ENCODE measurements at regions not wholly inside any gene's neighbourhood (a gene's known extent, or its start where the extent isn't known, plus 50 kb on each side); places are given as distances from the start of the nearest gene placed in this dataset.
A peak's percentile ranks its signal among the peaks of the same experiment; 100 is the strongest.

GRCh38 chr16:80489173-80489572 is 51.6 kb upstream of the DYNLRB2 start:
- no peak for DNase-seq

- no peak for DNase-seq
Measured at GRCh38 chr16:80488167-80488566, 52.6 kb upstream of the DYNLRB2 start.

GRCh38 chr16:80480664-80481063 is 60.1 kb upstream of the DYNLRB2 start:
- DNase-seq: no peak

DNA sequence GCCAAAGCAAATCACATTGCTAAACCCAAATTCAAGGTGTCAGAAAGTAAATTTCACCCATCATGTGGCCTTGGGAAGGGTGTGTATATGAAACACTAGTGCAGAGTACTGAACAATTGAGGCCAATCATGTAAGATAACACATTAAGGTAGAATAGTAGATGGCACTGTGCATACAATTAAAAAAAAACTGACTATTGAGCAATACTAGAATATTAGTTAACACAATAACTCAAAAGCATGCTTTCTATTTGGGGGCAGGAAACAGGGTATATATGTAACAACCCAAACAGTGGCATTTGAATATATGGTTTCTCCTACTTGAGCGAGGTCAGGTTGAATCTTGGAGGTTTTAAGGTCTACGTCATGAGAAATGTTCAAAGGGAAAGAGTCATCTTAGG is 63.0 kb upstream of the DYNLRB2 start:
- DNase-seq: no peak

DNA sequence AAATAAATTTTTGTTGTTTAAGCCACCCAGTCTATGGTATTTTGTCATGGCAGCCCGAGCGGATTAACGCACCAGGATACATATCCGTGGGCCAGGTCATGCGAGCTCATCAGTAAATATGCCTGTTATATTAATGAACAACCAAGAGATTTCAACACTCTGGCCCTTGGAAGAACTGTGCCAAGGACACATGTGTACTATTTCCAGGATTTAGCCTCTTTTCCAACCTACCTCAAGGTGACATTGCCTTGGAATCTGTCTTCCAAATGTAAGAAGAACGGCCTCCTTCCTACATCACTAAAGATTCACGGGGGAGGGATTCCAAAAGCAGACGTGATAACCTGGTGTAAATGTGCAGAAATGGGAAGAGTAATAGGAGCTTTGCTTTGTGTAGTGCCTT is 72.8 kb upstream of the DYNLRB2 start:
- no peak for DNase-seq

DNA sequence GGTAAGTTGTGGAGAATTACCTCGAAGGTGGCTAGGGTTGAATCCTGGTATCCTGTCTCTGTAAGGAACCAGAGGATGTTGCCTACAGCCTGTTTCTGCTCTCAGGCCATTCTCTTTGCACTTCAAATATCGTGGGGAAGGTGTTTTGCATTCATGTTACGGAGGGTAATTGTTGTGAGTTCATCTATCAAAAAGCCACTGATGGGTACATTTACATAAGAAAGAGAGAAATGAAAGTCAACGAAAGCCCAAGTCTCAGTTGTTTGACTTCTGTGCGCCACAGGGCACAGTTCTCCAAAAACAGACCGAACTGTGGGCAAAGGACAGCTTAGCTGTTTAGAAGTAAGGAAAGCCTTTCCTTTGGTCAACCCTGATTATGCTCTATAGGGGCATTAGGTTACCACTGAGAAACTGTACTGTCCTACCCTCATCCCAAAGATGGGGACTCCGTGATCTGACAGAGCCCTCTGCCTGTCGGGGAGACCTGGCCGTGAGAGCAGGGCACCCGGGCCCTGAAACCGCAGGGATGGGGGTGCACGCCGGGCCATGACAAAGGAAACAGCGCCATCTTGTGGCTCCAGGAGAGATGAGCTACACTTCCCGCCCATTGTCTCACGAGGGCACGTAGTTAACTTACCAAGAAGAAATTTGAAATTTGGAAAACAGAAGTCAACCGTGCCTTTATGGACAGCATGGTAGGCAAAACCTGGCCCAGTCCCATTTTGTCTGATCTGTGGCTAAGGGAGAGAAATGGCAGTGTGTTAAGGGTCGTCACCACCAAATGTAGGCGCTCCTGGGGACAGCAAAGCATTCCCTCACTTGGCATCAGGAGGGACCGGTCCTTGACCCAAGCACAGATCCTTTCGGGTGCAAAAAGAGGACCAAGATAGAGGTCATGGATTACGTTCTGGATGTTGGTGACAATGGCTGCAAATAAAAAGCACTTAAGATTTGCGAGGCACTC is 74.5 kb upstream of the DYNLRB2 start:
- peak; percentile 60 for DNase-seq

- DNase-seq: no peak
Measured at GRCh38 chr16:80463751-80464495, 76.9 kb upstream of the DYNLRB2 start.

GRCh38 chr16:80463326-80463725 is 77.5 kb upstream of the DYNLRB2 start:
- no peak for DNase-seq

DNA sequence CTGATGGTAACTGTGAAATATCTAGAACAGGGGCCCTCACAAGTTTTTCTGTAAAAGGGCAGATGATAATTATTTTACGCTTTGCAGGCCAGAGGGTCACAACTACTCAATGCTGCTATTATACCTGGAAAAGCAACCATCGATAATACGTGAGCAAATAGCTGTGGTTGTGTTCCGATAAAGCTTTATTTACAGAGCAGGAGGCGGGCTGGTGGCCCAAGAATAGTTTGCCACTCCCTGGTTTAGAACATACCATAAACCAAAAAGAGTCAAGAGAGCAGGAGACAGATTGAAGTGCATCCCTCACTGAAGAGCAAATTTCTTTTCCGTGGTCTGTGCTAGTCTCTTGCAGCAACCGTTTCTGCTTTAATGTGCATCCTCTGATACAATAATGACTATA is 77.9 kb upstream of the DYNLRB2 start:
- DNase-seq: no peak

- DNase-seq: no peak
Measured at GRCh38 chr16:80460988-80461387, 79.8 kb upstream of the DYNLRB2 start.

- no peak for DNase-seq
Measured at GRCh38 chr16:80459966-80460365, 80.8 kb upstream of the DYNLRB2 start.

GRCh38 chr16:80459331-80459777 is 81.4 kb upstream of the DYNLRB2 start:
- no peak for DNase-seq

DNA sequence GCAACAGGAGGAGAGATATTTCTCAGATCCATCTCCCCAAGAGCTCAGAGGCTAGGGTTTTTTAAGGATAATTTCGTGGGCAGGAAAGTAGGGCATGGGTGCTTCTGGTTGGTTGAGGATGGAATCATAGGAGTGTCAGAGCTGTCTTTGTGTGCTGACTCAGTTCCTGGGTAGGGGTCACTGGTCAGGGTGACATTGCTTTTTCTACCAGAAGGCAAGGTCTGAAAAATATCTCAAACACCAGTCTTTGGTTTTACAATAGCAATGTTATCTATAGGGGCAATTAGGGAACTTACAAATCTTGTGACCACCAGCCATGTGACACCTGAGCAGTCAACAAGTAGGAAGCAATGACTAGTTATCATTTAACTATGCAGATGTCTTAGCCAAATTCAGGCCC is 82.9 kb upstream of the DYNLRB2 start:
- no peak for DNase-seq

GRCh38 chr16:80454802-80455201 is 86.0 kb upstream of the DYNLRB2 start:
- no peak for DNase-seq

DNA sequence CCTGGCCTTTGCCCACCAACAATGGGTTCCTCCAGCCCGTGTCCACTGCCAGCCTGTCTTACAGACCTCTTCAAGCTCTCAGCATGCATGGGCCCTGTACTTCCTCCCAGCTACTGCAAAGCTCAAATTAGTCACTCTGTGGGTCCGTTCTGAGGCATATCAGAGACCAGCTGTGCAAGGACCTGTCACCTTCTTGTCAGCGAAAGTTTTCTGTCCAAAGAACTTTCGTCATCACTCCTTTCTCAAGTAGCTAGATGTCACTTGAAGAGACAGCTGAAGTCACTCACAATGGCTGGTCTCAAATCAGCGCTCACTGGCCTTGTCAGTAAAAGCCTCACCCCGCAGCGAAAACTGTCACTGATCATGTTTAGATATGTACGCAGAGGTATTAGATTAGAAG is 91.4 kb upstream of the DYNLRB2 start:
- DNase-seq: no peak

DNA sequence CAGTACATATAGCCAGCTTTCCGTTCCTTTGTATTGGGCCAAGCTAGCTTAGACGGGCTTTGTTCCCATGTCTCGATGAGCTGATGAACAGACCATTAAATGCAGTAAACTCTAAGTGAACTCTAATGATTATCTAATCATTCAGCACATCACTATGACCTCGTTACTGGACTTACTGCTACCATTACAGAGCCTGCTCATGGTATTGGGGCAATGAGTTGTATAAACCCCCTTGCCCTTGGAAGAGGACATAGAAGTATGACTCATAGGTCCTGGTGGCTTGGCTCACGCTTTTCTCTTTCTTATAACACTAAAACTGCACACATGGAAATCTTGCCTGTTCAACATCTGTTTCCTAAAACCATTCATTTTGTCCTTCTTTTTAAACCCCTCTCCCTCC is 93.6 kb upstream of the DYNLRB2 start:
- no peak for DNase-seq

GRCh38 chr16:80442779-80443178 is 98.0 kb upstream of the DYNLRB2 start:
- no peak for DNase-seq

DNA sequence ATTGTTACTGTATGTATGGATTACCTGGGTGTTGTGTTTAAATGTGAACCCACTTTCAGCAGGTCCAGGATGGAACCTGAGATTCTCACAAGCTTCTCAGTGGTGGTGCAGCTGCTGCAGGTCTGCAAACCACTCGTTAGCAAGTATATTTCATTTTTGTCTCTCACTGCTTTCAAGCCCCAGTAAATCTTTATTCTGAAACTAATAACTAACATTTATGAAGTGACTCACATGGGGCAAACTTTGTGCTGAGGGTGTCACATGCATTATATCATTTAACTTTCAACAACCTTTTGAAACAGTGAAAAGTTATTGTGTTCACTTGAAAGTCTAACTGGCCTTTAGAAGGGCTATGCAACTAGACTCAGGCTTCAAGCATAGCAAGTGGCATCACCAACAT is 98.9 kb upstream of the DYNLRB2 start:
- no peak for DNase-seq

- DNase-seq: no peak
Measured at GRCh38 chr16:80440667-80441066, 100.1 kb upstream of the DYNLRB2 start.

- no peak for DNase-seq
Measured at GRCh38 chr16:80437707-80438106, 103.1 kb upstream of the DYNLRB2 start.

- no peak for DNase-seq
Measured at GRCh38 chr16:80436510-80436909, 104.3 kb upstream of the DYNLRB2 start.

DNA sequence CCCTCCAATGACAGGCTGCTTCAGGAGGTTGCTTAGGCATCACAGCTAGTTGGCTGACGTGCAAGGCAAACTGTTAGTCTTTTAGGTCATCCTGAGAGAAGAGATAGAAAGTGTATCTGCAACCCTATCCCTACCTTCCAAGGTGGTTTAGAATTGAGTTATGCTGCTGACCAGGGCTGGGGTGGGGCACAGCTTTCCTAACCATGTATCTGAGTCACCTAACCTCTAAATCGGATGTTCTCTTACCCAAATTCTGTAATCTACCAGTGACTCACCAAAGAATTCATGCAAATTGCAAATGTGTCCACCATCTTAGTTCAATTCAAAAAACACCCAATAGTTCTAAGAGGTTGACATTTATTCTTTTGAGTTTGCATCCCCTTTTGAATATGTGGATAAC is 107.2 kb upstream of the DYNLRB2 start:
- DNase-seq: no peak

DNA sequence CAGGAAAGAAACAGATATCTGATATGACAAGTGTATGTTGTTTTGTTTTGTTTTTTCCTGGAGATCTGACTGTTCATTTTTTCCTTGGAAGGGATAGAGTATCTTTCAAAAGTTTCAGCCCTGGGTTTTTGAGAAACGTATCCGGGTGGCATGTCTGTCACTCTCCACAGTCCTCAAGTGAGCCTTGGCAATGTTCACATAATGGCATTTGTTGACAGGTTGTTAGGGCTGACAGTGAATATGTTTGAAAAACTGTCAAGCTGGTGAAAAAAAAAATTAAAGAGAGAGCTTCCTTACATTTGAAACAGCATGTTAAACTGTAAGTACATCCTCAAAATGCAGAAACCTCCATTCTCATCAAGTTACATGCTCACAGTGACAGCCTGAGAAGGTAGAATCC is 113.0 kb upstream of the DYNLRB2 start:
- no peak for DNase-seq
